GM23338 (cell line): ENCODE measurements at regions not wholly inside any gene's neighbourhood (a gene's known extent, or its start where the extent isn't known, plus 50 kb on each side); places are given as distances from the start of the nearest gene placed in this dataset.

ENCODE experiments used
- EZH2 ChIP-seq: fragments of 200-600 bp; sonication (generic); IDR thresholded peaks from one replicate; pipeline ENCODE4 v1.8.0; 2017; ENCODE audit warnings: antibody characterized with exemption, mild to moderate bottlenecking, low read depth; ENCODE audit not compliant: unreplicated experiment
- EZH2phosphoT487 ChIP-seq: fragments of 200-600 bp; sonication (generic); IDR thresholded peaks from one replicate; pipeline ENCODE4 v1.8.1; 2018; ENCODE audit warnings: antibody characterized with exemption; ENCODE audit not compliant: unreplicated experiment
- JUNB ChIP-seq: IDR thresholded peaks from one replicate; pipeline ENCODE4 v1.6.1; 2016; ENCODE audit warnings: antibody characterized with exemption; ENCODE audit not compliant: unreplicated experiment
- POLR2AphosphoS5 ChIP-seq: IDR thresholded peaks from 2 replicates; pipeline ENCODE4 v1.6.1; 2016; ENCODE audit warnings: antibody characterized with exemption, low read depth
- TF ChIP-seq, protein P1 (sequence below), 2 experiments: fragments of 200-600 bp in 1 of 2; sonication (generic) in 1 of 2; conservative IDR thresholded peaks; 2 replicates each; pipeline versions ENCODE4 v1.5.1 to v1.6.1; 2016 to 2017; ENCODE audit warnings: antibody characterized with exemption in 2 of 2, low read depth in 2 of 2, mild to moderate bottlenecking in 2 of 2, moderate library complexity in 1 of 2

DNA sequence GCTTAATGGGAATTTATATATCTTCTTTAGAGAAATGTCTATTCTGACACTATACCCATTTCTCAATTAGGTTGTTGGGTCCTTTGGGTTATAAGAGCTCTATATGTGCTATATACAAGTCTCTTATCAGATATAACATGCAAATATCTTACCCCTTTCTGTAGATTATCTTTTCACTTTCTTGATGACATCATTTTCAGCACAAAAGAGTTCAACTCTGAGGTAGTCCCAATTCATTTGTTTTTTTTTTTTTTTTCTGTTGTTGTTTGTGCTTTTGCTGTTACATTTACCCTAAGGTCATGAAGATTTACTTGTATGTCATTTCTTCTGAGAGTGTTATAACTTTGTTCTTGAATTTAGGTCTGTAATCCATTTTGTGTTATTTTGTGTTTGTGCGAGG lies 326.4 kb downstream of the CENPC start:
- TF ChIP-seq, protein P1, sequence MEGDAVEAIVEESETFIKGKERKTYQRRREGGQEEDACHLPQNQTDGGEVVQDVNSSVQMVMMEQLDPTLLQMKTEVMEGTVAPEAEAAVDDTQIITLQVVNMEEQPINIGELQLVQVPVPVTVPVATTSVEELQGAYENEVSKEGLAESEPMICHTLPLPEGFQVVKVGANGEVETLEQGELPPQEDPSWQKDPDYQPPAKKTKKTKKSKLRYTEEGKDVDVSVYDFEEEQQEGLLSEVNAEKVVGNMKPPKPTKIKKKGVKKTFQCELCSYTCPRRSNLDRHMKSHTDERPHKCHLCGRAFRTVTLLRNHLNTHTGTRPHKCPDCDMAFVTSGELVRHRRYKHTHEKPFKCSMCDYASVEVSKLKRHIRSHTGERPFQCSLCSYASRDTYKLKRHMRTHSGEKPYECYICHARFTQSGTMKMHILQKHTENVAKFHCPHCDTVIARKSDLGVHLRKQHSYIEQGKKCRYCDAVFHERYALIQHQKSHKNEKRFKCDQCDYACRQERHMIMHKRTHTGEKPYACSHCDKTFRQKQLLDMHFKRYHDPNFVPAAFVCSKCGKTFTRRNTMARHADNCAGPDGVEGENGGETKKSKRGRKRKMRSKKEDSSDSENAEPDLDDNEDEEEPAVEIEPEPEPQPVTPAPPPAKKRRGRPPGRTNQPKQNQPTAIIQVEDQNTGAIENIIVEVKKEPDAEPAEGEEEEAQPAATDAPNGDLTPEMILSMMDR (conservative IDR thresholded peaks at IDR 0.05; ENCODE audit: low read depth in 2 of 2) = no peak
- no peak for TF ChIP-seq EZH2
- TF ChIP-seq POLR2AphosphoS5 = no peak
- TF ChIP-seq JUNB = no peak
- no peak for TF ChIP-seq EZH2phosphoT487
